GM19395 (cell line): ENCODE measurements at regions not wholly inside any gene's neighbourhood (a gene's known extent, or its start where the extent isn't known, plus 50 kb on each side); places are given as distances from the start of the nearest gene placed in this dataset.
"Not testable (repeated sequence)": the region's sequence is repeated elsewhere in the genome, so short reads cannot be mapped to it uniquely, and the experiment has no call there.

Experiments
- ATAC-seq: cut with Tn5 transposase; IDR thresholded peaks from one replicate; pipeline ENCODE4 v1.9.1; 2021; ENCODE audit warnings: mild to moderate bottlenecking, moderate library complexity; ENCODE audit not compliant: unreplicated experiment

DNA sequence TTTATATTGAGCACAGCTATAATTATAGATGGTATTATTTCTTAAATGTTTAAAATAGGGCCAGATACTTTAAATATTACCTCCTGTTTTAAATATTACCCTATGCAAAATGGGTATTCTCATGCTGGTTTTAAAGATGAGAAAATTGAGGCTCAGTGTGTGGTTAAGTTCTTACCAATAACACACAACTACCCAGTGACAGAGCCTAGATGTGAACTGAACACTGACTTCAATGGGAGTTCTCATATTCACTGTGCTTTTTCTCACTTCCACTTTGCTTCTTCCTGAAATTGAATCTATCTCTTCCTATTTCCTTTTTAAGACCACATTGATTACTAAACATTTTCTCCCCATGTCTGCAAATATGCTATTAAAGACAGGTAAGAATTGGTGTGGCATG, 135.8 kb upstream of the TUSC1 start:
- ATAC-seq, result no peak

DNA sequence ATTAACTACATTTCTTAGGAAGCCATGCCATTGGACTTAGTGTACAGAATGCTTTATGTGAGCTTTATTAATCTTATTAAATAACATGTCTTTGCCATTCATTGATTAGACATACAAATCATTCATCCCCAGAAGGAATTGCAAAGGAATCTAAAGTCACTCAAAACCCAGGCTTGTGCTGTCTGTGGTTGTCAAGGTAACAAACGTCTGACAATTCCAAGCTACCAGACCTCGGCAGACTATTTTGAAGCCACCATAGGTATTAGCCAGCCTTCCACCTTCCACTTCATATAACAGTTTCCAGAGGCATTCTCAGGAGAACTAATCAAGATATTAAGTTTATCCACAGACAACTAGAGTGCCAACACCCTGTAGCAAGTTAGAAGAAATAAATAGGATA, 135.2 kb upstream of the TUSC1 start:
- ATAC-seq, result no peak

DNA sequence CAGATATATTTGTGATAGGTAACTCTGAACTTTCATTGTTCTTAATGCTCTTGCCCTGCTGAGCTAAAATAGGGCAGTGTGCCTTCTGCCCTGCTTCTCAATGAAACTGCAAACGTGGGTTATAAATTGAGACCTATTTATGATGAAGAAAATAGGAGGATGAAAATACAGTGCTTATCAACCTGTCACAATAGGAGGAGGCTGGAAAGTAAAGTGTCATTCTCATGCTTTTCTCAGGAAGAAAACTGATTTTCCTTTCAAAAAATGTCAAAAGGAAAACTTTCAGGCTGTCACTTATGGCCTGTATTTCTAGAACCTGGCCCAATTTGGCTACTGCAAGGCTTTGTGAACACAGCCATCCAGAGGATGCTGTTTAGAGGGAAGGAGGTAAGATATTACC, 130.3 kb upstream of the TUSC1 start:
- ATAC-seq, result no peak

DNA sequence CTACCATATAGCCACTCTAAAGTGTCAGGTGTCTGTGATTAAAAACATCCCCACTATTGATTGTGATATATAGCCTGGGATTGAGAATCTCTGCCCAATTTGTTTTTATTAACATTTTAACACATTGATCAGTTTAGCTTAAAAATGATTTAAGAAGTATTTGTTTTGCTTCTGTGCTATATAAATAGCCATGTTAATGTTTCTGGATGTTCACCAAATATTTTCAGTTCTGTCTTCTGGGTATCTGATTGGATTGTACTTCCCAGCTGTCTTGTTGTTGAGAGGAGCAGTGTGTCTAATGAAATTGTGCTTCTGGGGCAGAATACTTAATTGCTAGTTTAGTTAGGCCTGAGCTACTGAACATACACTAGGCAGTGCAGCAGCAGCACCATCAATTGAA, 126.6 kb upstream of the TUSC1 start:
- ATAC-seq, result no peak

DNA sequence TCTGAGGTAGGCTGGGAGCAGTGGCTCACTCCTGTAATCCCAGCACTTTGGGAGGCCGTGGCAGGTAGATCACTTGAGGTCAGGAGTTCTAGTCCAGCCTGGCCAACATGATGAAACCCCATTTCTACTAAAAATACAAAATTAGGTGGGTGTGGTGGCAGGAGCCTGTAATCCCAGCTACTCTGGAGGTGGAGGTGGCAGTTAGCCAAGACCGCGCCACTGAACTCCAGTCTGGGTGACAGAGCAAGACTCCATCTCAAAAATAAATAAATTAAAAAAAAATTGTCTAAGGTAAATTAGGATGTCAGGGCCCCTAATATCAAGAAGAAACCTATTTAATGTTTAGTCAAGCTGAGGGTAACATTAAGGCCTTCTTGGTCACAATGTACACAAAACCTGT, 123.7 kb upstream of the TUSC1 start:
- not testable (repeated sequence) for ATAC-seq

DNA sequence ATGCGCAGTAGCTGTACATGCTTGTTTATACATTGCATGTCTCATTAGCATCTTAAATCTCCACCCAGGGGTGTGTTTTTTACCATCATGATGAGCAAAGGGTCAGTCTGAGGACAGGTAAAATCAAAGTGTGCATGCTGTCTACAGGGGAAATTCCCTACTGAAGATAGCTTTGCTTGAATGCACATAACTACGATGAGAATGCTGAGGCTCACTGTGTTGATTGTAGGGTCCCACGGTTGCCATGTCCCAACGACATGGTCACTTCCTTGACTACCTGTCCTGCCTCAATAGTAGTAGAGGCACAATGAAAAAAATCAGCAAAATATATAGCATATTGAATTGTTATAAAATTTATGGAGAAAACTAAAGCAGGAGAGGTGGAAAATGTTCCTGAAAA, 95.6 kb upstream of the TUSC1 start:
- ATAC-seq, result no peak

DNA sequence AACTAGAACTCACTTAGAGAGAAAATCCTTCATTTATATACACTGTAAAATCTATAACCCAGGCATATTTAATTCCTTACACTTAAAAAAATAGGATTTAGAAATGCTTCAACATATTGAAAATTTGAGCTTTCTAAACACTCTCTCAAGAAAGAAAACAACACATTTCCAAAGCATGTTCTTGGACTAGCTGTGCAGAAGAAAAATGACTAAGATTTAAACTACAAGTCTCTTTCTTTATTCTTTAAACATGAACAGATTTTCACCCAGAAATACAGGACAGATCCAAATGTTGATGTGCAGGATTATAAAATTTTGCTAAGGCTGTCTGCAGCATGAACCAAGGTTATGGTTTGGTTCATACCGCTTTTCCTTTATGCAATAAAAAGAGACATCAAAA, 77.7 kb upstream of the TUSC1 start:
- no peak for ATAC-seq

DNA sequence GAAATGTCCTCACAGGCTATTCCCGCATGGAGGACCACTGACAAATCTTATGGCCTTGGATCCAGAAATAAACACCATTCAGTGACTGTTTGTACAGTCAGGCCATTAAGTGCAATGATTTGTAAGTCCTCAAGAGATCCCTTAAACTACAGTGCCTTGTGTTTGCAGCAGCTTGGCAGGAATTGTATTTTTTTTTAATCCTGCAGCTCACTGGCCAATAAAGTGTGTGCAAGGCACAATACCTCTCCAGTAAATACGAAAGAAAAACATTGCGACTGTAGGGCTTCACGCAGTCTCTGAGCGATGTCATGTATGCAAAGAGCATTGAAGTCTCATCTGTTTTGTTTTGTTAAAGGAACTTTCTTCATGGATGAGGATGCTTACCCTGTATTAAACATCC, 74.2 kb upstream of the TUSC1 start:
- ATAC-seq, result no peak

DNA sequence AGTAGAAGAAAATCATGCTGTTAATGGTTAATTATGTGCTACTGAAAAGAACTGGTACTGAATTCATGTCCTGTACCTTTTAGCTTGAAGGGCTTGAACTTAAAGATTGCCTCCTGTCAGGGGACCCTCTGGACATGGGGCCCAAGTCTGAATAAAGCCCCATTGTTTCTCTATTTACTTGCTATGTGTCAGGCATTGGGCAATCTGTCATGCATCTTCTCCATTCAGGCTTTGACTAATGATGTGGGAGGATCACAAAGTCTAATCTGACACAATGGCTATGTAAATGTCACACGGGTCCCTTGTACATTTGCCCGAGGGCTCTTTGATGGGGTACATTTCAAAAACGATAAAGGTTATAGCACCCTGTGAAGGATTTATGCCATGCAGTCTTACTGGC, 64.0 kb upstream of the TUSC1 start:
- no peak for ATAC-seq

DNA sequence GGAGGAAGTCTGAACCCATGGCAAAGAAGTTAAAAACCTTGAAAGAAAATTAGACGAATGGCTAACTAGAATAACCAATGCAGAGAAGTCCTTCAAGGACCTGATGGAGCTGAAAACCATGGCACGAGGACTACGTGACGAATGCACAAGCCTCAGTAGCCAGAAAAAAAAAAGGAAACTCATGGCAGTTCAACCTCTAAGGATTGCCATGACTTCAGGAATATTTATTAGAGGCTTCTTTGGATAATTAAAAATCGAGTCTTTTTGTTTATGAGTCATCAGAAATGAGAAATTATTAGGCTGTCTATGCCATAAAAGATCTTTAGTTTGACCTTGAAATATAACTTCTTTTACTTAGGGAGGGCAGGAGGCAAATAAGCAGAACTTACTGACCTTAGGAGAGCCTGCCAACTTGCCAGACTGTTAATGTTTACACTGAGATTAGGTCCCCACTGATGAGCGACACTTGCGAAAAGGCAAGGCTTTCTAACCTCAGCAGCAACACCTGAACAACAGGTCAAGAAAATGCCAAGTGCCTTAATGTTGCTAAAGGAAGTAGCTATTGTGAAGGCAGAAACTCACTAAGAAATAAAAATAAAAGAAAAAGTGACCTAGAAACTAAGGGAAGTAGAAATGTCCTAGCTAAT, 55.2 kb upstream of the TUSC1 start:
- ATAC-seq, result no peak

DNA sequence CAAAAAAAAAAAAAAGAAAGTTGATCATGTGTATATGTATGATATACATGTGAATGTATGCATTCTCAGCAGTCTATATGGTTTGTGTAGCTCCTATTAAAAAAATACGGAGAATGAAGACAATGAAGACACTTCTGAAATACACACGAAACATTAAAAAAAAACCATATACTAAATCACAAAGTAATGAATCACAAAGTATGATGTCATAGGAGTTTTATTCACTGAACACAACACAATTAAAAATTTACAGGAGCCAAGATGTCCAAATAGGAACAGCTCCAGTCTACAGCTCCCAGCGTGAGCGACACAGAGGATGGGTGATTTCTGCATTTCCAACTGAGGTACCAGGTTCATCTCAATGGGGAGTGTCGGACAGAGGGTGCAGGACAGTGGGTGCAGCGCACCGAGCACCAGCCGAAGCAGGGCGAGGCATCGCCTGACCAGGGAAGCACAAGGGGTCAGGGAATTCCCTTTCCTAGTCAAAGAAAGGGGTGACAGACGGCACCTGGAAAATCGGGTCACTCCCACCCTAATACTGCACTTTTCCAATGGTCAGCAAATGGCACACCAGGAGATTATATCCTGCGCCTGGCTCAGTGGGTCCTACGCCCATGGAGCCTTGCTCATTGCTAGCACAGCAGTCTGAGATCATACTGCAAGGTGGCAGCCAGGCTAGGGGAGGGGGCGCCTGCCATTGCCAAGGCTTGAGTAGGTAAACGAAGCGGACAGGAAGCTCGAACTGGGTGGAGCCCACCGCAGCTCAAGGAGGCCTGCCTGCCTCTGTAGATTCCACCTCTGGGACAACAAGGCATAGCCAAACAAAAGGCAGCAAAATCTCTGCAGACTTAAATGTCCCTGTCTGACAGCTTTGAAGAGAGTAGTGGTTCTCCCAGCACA, 53.9 kb upstream of the TUSC1 start:
- ATAC-seq, result not testable (repeated sequence)
